K562 (cell line): ENCODE measurements at regions not wholly inside any gene's neighbourhood (a gene's known extent, or its start where the extent isn't known, plus 50 kb on each side); places are given as distances from the start of the nearest gene placed in this dataset.
A peak's percentile ranks its signal among the peaks of the same experiment; 100 is the strongest.

Experiments used
- ATAC-seq: fragments of 200-7000 bp; cut with Tn5 transposase; 3 replicates; pipeline ENCODE4 v1.9.1; 2020; ENCODE audit warnings: moderate library complexity
- BruUV-seq: library from RNA; stranded (reverse); fragments of 400-500 nt; replicated peaks from 2 replicates; lab custom pipeline; 2021; lab: Mats Ljungman, UMichigan
- CTCF ChIA-PET: fragments of 300-600 bp; formaldehyde crosslinking; extraction: SDS; loops from one replicate; lab custom pipeline; 2021; ENCODE audit warnings: low intra/inter-chr PET ratio; lab: Yijun Ruan, JAX
- POLR2A ChIA-PET: fragments of 300-600, 350-650 bp; sonication (Branson Sonifier 250); formaldehyde crosslinking; extraction: SDS; loops from one replicate; lab custom pipeline; 2021; ENCODE audit warnings: antibody characterized with exemption, inconsistent platforms; lab: Yijun Ruan, JAX
- DNase-seq, 4 experiments: peaks; one replicate each; pipeline versions ENCODE4 v3.0.0 to v3.0.0-alpha.2; 2011 to 2018; ENCODE audit warnings: low spot score in 3 of 4, mixed read lengths in 3 of 4; ENCODE audit errors: extremely low read depth in 1 of 4
- FAIRE-seq: peaks from 2 replicates; lab custom pipeline; 2011; peaks lifted over from hg19 to GRCh38; lab: Jason Lieb, UNC
- H2AFZ ChIP-seq: 2 replicates; pipeline ENCODE4 v1.6.0; 2011; ENCODE audit warnings: low read depth, low read length, control low read depth, inconsistent platforms
- H3K27ac ChIP-seq: fragments of 200-600 bp; 3 replicates; pipeline ENCODE4 v1.8.0; 2011; ENCODE audit warnings: low read depth, mild to moderate bottlenecking, control low read depth, inconsistent platforms, low read length, moderate library complexity, mixed read lengths; ENCODE audit errors: extremely low read depth
- H3K27me3 ChIP-seq, 2 experiments: fragments of 300-600 bp in 1 of 2; 2 replicates in 1 of 2; 3 replicates in 1 of 2; pipeline versions ENCODE4 v1.6.0 to v1.8.0; 2011; ENCODE audit warnings: inconsistent platforms in 2 of 2, low read length in 2 of 2, mild to moderate bottlenecking in 1 of 2, mixed read lengths in 1 of 2, moderate library complexity in 1 of 2; ENCODE audit not compliant: control insufficient read depth in 2 of 2, insufficient read depth in 2 of 2
- H3K36me3 ChIP-seq: fragments of 300-600 bp; 3 replicates; pipeline ENCODE4 v1.8.0; 2011; ENCODE audit warnings: mild to moderate bottlenecking, low read length, inconsistent platforms; ENCODE audit not compliant: control insufficient read depth, insufficient read depth
- H3K4me1 ChIP-seq, 2 experiments: fragments of 200-600 bp in 1 of 2; replicated peaks in 1 of 2; 2 replicates in 1 of 2; 3 replicates in 1 of 2; pipeline versions ENCODE4 v1.5.1 to v1.8.0; 2011; ENCODE audit warnings: inconsistent platforms in 2 of 2, low read length in 2 of 2, mild to moderate bottlenecking in 1 of 2, mixed read lengths in 1 of 2, moderate library complexity in 1 of 2; ENCODE audit not compliant: control insufficient read depth in 2 of 2, insufficient read depth in 2 of 2
- H3K4me2 ChIP-seq: 2 replicates; pipeline ENCODE4 v1.6.1; 2011; ENCODE audit warnings: low read length, control low read depth, inconsistent platforms, mixed read lengths; ENCODE audit not compliant: insufficient read depth
- H3K4me3 ChIP-seq: fragments of 200-600 bp; sonication (generic), shearing (Covaris generic); 2 replicates; pipeline ENCODE4 v1.5.1; 2016; ENCODE audit warnings: control low read depth, inconsistent platforms
- H3K79me2 ChIP-seq: fragments of 200-600 bp; 3 replicates; pipeline ENCODE4 v1.8.0; 2011; ENCODE audit warnings: low read length, inconsistent platforms; ENCODE audit not compliant: control insufficient read depth, insufficient read depth
- H3K9ac ChIP-seq, 2 experiments: 2 replicates each; pipeline versions ENCODE4 v1.6.0 to v1.6.1; 2011; ENCODE audit warnings: low read depth in 2 of 2, low read length in 2 of 2, control low read depth in 1 of 2, inconsistent platforms in 1 of 2, mild to moderate bottlenecking in 1 of 2, mixed read lengths in 1 of 2; ENCODE audit not compliant: insufficient read depth in 1 of 2
- H3K9me1 ChIP-seq: one replicate; pipeline ENCODE4 v1.6.0; 2011; ENCODE audit warnings: inconsistent platforms, mild to moderate bottlenecking, low read length, moderate library complexity; ENCODE audit not compliant: control insufficient read depth, insufficient read depth
- H3K9me3 ChIP-seq: replicated peaks from 2 replicates; pipeline ENCODE4 v1.5.1; 2011; ENCODE audit warnings: low read depth, low read length, inconsistent platforms; ENCODE audit not compliant: control insufficient read depth, insufficient read depth
- H4K20me1 ChIP-seq: replicated peaks from 2 replicates; pipeline ENCODE4 v1.6.1; 2011; ENCODE audit warnings: low read length, inconsistent platforms, mixed read lengths; ENCODE audit not compliant: control insufficient read depth, insufficient read depth
- DMBX1 ChIP-seq: fragments of 250-450 bp; sonication (Bioruptor Pico); IDR thresholded peaks from 2 replicates; pipeline ENCODE4 v1.8.0; 2022; ENCODE audit warnings: inconsistent platforms, mild to moderate bottlenecking, moderate library complexity, borderline replicate concordance
- MAFG ChIP-seq: fragments of 450-650 bp; conservative IDR thresholded peaks from 2 replicates; pipeline ENCODE4 v1.6.1; 2016; ENCODE audit warnings: missing genetic modification characterization, missing compliant biosample characterization
- NONO ChIP-seq, 2 experiments: fragments of 200-400 bp in 1 of 2; fragments of 450-650 bp in 1 of 2; formaldehyde crosslinking in 1 of 2; IDR thresholded peaks; 2 replicates each; pipeline ENCODE4 v1.6.1; 2017; ENCODE audit warnings: low read depth in 2 of 2, mild to moderate bottlenecking in 2 of 2, moderate library complexity in 2 of 2, low read length in 1 of 2
- RFX1 ChIP-seq: fragments of 450-650 bp; IDR thresholded peaks from 2 replicates; pipeline ENCODE4 v1.6.1; 2016; ENCODE audit warnings: mild to moderate bottlenecking, moderate library complexity
- WGBS: fragments of 100-300 bp; shearing (Covaris generic); methylation state at CpG from one replicate; pipeline ENCODE4 v1.1.6; 2016; ENCODE audit warnings: low coverage, mixed read lengths; ENCODE audit not compliant: insufficient coverage; ENCODE audit errors: missing lambda C conversion rate; 5-methylcytosine and 5-hydroxymethylcytosine counted together
- in situ Hi-C: fragments of 300-500 bp; cut with MboI; formaldehyde crosslinking; loops from 4 replicates; pipeline ENCODE4 v1.15.0; 2018; ENCODE audit warnings: inconsistent platforms, mixed read lengths
- intact Hi-C: fragments of 100-400 bp; cut with micrococcal nuclease; formaldehyde crosslinking; loops from 2 replicates; pipeline ENCODE4 v1.14.2; 2022

- in situ Hi-C loops = no loop called here
- ChIA-PET CTCF (no interaction called here), POLR2A (no interaction called here)
- no TSS peak for BruUV-seq
- intact Hi-C loops = no loop called here
- H3K9me1 ChIP-seq = no peaks in the 10 kb centered on the region
- peaks cover 80% of the 10 kb centered on the region for H3K79me2 ChIP-seq
- H3K9ac ChIP-seq = no peak overlapping the region
- no peak overlapping the region for H2AFZ ChIP-seq
- no peaks in the 10 kb centered on the region for H3K4me1 ChIP-seq
- H3K36me3 ChIP-seq = peaks cover 46% of the 10 kb centered on the region
- H4K20me1 ChIP-seq = no peaks in the 10 kb centered on the region
- no peaks in the 10 kb centered on the region for H3K9me3 ChIP-seq
- H3K27me3 ChIP-seq = no peaks in the 10 kb centered on the region
- DNase-seq (no peak), ATAC-seq (no peak), FAIRE-seq (no peak)
- no peak overlapping the region for H3K27ac ChIP-seq
- no peak overlapping the region for H3K4me2 ChIP-seq
- whole genome bisulfite sequencing = 92% methylated on average over 3 of the region's 4 CpGs
- TF ChIP-seq RFX1 (peak; percentile 17; the same call in 1 of the 2 replicates), DMBX1 (CRISPR knock-in tag) (no peak)
- H3K4me3 ChIP-seq = no peak overlapping the region
Measured at GRCh38 chr18:73245345-73245744, 377.6 kb upstream of the NETO1 start.

- ChIA-PET POLR2A (no interaction called here), CTCF (no interaction called here)
- no peaks in the 10 kb centered on the region for H3K9me1 ChIP-seq
- intact Hi-C loops (no loop called here), in situ Hi-C loops (no loop called here)
- 80% methylated on average over 1 of the region's 1 CpG for WGBS
- no peak overlapping the region for H2AFZ ChIP-seq
- no peak for TF ChIP-seq NONO (IDR thresholded peaks at IDR 0.05; ENCODE audit: low read depth in 2 of 2, low read length in 1 of 2)
- no peak for TF ChIP-seq MAFG
- H3K27me3 ChIP-seq = no peaks in the 10 kb centered on the region
- H3K9ac ChIP-seq = no peak overlapping the region
- no TSS peak for BruUV-seq
- H3K4me1 ChIP-seq = no peaks in the 10 kb centered on the region
- H3K27ac ChIP-seq = no peak overlapping the region
- DNase-seq = no peak
- H4K20me1 ChIP-seq = no peaks in the 10 kb centered on the region
- no peak for ATAC-seq
- FAIRE-seq = no peak
- peaks cover 85% of the 10 kb centered on the region for H3K79me2 ChIP-seq
- no peak overlapping the region for H3K4me3 ChIP-seq
- no peaks in the 10 kb centered on the region for H3K9me3 ChIP-seq
- H3K36me3 ChIP-seq = peaks cover 47% of the 10 kb centered on the region
- no peak overlapping the region for H3K4me2 ChIP-seq
Measured at GRCh38 chr18:73244401-73244800, 376.6 kb upstream of the NETO1 start.
